NCI-H524 (cell line): ENCODE measurements at regions not wholly inside any gene's neighbourhood (a gene's known extent, or its start where the extent isn't known, plus 50 kb on each side); places are given as distances from the start of the nearest gene placed in this dataset.

Source experiments
- DNase-seq, 2 experiments: peaks; one replicate each; lab custom pipeline; 2025; lab: John Stamatoyannopoulos, UW

- DNase-seq: no peak
Measured at GRCh38 chr5:2240118-2240904, 357.6 kb upstream of the IRX4 start.

GRCh38 chr5:2239201-2239910 is 356.6 kb upstream of the IRX4 start:
- DNase-seq: peak; percentile 50 to 72

GRCh38 chr5:2238732-2239131 is 356.0 kb upstream of the IRX4 start:
- DNase-seq: no peak

DNA sequence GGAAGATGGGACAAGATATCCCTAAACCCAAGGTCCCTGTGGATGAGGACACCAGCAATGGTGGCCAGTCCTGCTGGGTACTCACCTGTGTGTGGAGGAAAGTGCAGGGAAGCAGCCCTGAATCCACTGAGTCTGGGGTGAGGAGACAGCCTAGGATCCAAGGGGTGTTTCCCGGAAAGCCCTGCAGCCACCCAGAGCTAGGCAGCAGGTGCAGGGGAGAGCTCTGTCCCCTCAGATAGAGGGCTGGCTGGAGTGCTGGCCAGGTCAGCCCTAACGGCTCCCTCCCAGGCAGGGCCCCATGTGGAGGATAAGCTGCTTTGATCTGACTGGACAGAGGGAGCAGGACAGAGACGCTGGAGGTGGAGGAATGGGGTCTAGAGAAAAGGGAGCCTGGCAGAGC is 344.7 kb upstream of the IRX4 start:
- no peak for DNase-seq

DNA sequence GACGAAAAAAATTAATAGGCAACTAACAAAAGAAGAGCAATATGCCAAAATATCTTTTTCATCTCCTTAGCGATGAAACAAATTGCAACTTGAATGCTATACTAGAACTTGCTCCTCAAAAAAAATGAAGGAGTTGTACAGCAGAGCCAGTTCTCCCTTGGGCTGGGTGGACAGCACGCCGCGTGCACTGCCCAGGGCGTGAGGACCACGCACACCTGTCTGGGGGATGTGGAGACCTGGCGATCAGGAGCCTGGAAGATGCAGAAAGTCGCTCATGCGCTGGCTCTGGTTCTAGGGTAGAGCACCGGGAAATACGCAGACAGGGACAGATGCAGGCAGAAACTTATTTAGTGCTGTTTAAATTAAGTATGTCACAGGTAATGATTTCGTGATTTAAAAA is 342.0 kb upstream of the IRX4 start:
- DNase-seq: no peak

GRCh38 chr5:2223303-2223702 is 340.6 kb upstream of the IRX4 start:
- peak; percentile 41 to 67 for DNase-seq

DNA sequence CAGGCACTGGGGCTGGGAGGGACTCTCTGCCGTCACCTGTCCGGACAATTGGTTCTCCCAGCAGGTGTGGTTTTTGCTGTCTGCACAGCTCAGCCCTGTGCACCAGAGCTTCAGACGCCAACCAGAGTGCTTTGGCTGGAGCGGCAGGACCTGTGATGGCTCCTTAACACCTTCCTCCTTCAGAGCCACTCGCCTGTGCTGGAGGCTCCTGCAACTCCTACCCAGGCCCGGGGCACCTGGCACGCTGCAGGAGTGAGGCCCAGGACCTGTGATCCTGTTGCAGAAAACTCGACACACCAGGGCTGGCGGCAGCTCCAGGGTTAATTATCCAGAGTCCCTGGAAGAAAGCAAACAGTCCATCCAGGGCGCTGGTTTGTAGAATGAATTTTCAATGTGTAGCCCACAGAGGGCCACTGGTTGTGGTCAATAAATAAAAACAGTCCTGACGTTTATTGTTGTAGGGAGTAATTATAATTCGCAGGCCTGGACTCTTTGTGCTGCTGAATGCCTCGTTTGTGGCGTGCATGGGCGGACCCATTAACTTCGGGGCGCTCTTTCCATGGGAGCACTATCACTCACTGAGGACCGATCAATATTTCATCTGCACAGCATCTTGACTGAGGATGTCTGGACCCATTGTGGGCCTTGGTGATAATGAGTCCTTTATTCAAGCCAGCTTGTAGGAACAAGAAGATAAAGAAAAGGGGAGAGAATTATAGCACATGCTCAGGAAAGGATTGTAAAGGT is 339.7 kb upstream of the IRX4 start:
- DNase-seq: no peak

DNA sequence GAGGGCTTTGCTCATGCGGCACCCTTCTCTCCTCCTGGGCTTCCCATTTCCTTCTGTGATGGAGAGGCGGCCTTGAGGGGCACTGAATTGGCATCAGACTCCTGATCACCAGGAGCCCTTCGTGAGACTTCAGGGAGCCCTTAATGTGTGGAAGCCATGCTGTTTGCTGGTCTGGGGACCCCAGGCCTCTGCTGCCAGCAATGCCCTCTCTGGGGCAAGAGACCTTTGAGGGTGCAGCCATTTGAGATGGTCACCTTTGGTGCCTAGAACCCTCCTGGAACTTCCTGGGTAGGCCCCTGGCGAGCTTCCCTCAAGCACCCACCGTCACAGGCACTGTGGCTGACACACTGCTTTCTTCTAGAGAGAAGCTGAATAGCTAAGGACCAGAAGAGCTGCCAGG is 338.7 kb upstream of the IRX4 start:
- no peak for DNase-seq

DNA sequence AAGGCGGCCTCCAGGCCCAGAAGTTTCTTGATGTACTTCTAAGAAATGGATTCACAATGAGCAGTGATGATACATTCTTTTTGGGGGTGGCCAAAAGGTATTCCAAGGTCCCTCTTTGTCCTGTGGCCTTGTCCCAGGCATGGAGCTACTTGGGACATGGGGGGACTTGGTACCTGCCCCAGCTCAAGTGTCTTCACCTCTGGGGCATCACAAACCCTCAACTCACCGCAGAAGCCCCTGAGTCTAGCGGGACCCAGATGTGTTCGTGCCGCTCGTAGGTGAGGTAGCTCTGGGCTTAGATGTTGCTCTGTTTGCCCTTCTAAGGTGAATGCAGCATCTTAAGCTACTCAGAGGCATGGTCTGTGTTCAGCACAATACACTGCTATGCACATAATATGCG is 338.0 kb upstream of the IRX4 start:
- DNase-seq: no peak

DNA sequence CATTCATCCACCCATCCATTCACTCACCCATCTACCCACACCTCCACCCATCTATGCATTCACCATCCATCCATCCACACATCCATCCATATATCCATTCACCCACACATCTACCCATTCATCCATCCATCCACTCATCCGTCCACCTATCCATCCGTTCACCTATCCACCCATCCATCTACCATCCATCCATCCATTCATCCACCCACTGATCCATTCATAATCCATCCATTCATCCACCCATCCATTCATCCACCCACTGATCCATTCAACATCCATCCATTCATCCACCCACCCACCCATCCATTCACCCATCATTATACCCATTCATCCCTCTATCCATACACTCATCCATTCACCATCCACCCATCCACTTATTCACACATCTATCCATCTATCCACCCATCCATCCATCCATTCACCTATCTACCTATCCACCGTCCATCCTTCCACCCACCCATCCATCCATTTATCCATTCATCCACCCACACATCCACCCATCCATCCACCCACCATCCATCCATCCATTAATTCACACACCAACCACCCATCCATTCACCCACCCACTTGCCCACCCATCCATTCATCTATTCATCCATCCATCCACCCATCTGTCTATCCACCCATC is 336.5 kb upstream of the IRX4 start:
- DNase-seq: no peak

DNA sequence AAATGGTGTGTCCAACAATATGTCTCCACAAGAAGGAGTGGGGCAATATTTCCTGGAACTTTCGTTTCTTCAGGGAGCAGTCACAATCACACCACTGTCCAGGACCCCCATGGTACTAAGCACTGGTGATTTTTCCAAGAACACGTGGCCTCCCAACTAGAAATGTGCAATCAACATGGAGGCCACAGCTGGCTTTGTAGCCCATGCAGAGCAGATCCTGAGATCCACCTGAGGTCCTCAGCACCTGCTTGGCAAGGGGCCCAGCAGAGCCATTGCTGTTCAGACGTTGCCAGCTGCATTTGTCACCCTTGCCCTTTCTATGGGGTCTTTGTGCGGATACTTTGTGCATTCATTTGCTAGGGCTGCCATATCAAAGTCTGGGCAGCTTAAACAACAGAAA is 334.5 kb upstream of the IRX4 start:
- DNase-seq: no peak

GRCh38 chr5:2214910-2215590 is 332.3 kb upstream of the IRX4 start:
- DNase-seq: no peak

DNA sequence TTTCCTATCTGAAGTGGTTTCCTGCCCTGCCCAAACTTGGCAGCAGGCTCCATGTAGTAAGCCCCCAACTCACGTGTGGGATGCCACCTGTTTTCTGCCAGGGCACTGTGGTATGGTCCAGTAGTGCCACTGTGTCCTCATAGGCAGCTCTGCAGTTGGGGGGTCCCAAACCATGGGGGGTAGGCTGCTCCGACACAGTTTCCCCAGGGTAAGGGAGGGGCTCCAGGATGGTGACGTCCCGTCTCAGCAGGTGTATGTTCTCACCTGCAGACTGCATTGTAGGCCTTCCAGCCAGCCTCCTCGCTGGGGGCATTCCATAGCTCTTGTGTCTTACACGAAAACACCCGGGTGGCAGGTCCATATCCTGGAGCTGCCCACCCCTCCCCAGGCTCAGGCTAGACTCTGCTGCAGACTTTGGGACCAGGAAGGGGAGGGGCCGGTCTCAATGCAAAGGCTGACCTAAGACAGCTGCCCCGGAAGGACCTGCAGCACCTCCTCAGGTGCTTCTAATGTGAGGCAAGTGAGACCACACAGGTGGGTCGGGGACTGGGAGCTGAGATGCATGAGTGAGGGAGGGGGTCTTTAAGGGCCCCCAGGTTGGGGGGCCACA is 330.5 kb upstream of the IRX4 start:
- peak; percentile 42 to 79 for DNase-seq

DNA sequence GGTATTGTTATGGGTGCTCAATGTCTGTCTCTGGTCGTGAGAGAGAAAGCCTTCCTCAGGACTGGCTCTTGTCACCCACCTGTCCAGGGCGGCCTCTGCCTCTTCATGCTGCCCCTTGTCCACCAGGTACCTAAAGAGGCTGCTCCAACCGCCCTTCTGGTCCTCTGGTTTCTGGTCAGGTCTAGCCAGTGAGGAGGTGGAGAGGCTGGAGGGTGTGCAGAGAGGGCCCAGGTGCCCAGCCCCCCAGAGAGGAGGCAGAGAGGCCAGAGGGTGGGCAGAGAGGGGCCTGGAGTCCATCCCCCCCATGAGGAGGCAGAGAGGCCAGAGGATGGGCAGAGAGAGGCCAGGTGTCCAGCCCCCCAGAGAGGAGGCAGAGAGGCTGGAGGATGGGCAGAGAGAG is 329.8 kb upstream of the IRX4 start:
- no peak for DNase-seq

- no peak for DNase-seq
Measured at GRCh38 chr5:2208239-2208544, 325.5 kb upstream of the IRX4 start.

GRCh38 chr5:2207416-2208238 is 324.9 kb upstream of the IRX4 start:
- DNase-seq: peak; percentile 34 to 69

- DNase-seq: no peak
Measured at GRCh38 chr5:2207109-2207399, 324.3 kb upstream of the IRX4 start.

DNA sequence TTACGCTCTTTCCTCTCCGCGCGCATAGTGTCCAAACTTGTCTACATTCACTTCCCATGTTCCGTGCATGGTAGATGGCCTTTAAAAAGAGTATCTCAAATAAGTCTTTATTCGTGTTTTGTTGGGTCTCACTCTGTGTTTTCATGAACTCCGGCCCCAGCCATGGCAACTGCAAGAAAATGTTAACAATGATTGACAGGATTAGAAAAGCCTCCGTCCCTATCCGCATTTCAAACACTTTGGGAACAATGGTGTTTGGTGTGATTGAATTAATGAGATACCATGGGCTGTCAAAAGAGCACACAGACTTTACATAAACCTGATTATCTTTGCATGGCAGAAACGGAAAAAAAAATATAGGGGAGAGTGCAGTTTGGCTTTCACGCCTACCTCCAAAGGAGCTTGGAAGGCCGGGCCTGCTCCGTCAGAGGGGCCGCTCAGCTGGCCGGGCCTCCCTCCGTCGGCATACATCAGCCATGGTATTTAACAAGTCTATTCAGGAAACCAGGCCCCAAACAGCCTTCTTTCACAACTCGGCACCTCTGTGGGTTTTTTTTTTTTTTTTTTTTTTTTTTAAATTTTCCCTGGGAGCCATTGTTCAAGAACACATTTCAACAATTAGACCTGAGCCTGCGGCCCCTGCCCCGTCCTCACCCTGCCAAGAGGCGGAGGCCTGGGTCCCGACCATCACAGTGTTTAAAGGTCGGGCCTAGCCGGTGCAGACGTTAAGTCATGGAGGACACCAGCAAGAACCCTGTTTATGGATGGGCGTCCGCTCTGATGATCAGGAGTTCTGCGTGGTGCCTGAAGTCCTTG is 323.8 kb upstream of the IRX4 start:
- no peak for DNase-seq

GRCh38 chr5:2205596-2206226 is 323.0 kb upstream of the IRX4 start:
- no peak for DNase-seq

- DNase-seq: no peak
Measured at GRCh38 chr5:2205185-2205585, 322.5 kb upstream of the IRX4 start.
